K562 (cell line): ENCODE measurements at regions not wholly inside any gene's neighbourhood (a gene's known extent, or its start where the extent isn't known, plus 50 kb on each side); places are given as distances from the start of the nearest gene placed in this dataset.
A peak's percentile ranks its signal among the peaks of the same experiment; 100 is the strongest.

ENCODE experiments used
- BHLHE40 ChIP-seq: IDR thresholded peaks from 2 replicates; pipeline ENCODE4 v1.6.1; 2011; ENCODE audit warnings: low read length, improper control_type of control experiment
- CLOCK ChIP-seq: fragments of 250-450 bp; sonication (Bioruptor Pico); IDR thresholded peaks from 2 replicates; pipeline ENCODE4 v1.4.0; 2020; ENCODE audit warnings: mild to moderate bottlenecking, moderate library complexity, borderline replicate concordance
- CTBP1 ChIP-seq: fragments of 450-650 bp; IDR thresholded peaks from 2 replicates; pipeline ENCODE4 v1.6.1; 2016; ENCODE audit warnings: borderline replicate concordance
- GTF2B ChIP-seq: IDR thresholded peaks from 2 replicates; pipeline ENCODE4 v1.6.1; 2011; ENCODE audit not compliant: insufficient read length; ENCODE audit errors: extremely low read depth
- HNRNPK ChIP-seq: fragments of 200-400 bp; formaldehyde crosslinking; IDR thresholded peaks from one replicate; pipeline ENCODE4 v1.6.1; 2018; ENCODE audit warnings: mild to moderate bottlenecking, low read depth, low read length; ENCODE audit not compliant: poor library complexity, severe bottlenecking
- LCOR ChIP-seq: sonication (generic); formaldehyde crosslinking; IDR thresholded peaks from 2 replicates; pipeline ENCODE4 v1.8.0; 2022; ENCODE audit warnings: mild to moderate bottlenecking, missing genetic modification reagents
- MNT ChIP-seq, 2 experiments: fragments of 450-650 bp; conservative IDR thresholded peaks; 2 replicates each; pipeline ENCODE4 v1.6.1; 2017; ENCODE audit warnings: mild to moderate bottlenecking in 2 of 2, moderate library complexity in 2 of 2
- PBX2 ChIP-seq, 2 experiments: IDR thresholded peaks in 1 of 2; conservative IDR thresholded peaks in 1 of 2; 2 replicates each; pipeline ENCODE4 v1.6.1; 2016; ENCODE audit warnings: low read depth in 2 of 2, mild to moderate bottlenecking in 1 of 2, missing compliant biosample characterization in 1 of 2, missing genetic modification characterization in 1 of 2, moderate library complexity in 1 of 2
- TAL1 ChIP-seq: fragments of 450-650 bp; IDR thresholded peaks from 2 replicates; pipeline ENCODE4 v1.6.1; 2016; ENCODE audit warnings: mild to moderate bottlenecking
- ZBTB11 ChIP-seq, 3 experiments: fragments of 200-800 bp in 1 of 3; fragments of 250-450 bp in 1 of 3; fragments of 450-650 bp in 1 of 3; sonication (Bioruptor Pico) in 1 of 3; sonication (Bioruptor generic) in 1 of 3; formaldehyde crosslinking in 1 of 3; IDR thresholded peaks; 2 replicates each; pipeline versions ENCODE4 v1.6.1 to v1.8.0; 2016 to 2022; ENCODE audit warnings: mild to moderate bottlenecking in 2 of 3, missing genetic modification characterization in 2 of 3, missing compliant biosample characterization in 1 of 3, moderate library complexity in 1 of 3
- ZNF184 ChIP-seq: sonication (generic); formaldehyde crosslinking; IDR thresholded peaks from 2 replicates; pipeline ENCODE4 v1.5.0; 2020; ENCODE audit warnings: missing genetic modification reagents
- ZNF766 ChIP-seq: fragments of 200-800 bp; sonication (Bioruptor generic); conservative IDR thresholded peaks from 2 replicates; pipeline ENCODE4 v1.6.1; 2016; ENCODE audit warnings: missing genetic modification characterization, missing compliant biosample characterization
- ZNF778 ChIP-seq: fragments of 450-650 bp; formaldehyde crosslinking; IDR thresholded peaks from 2 replicates; pipeline ENCODE4 v1.4.0; 2020; ENCODE audit warnings: mild to moderate bottlenecking, moderate library complexity
- ZNF785 ChIP-seq: fragments of 250-450 bp; sonication (Bioruptor Pico); IDR thresholded peaks from 2 replicates; pipeline ENCODE4 v1.4.0; 2020; ENCODE audit warnings: mild to moderate bottlenecking

- TF ChIP-seq ZBTB11 (CRISPR knock-in tag; IDR thresholded peaks at IDR 0.05) (no peak), CTBP1 (peak; percentile 62; the same call in 1 of the 2 replicates), TAL1 (no peak), ZNF778 (CRISPR knock-in tag) (no peak), ZNF766 (peak; percentile 43; the same call in 1 of the 2 replicates), BHLHE40 (no peak), ZNF184 (CRISPR knock-in tag) (no peak), CLOCK (CRISPR knock-in tag) (no peak), ZNF785 (CRISPR knock-in tag) (no peak), LCOR (CRISPR knock-in tag) (peak; percentile 82), MNT (conservative IDR thresholded peaks at IDR 0.05) (no peak), PBX2 (CRISPR knock-in tag; IDR thresholded peaks at IDR 0.05; ENCODE audit: low read depth) (peak; percentile 31; the same call in 1 of the 2 replicates), PBX2 (tag; conservative IDR thresholded peaks at IDR 0.05; ENCODE audit: low read depth) (peak; percentile 80), GTF2B (no peak), HNRNPK (no peak)
These were observed 61.9 kb downstream of the NIBAN1 start (continued) for GRCh38 chr1:184912392-184912791.
